Heart right ventricle (tissue), 16 donors: ENCODE measurements at regions not wholly inside any gene's neighbourhood (a gene's known extent, or its start where the extent isn't known, plus 50 kb on each side); places are given as distances from the start of the nearest gene placed in this dataset.

Experiments used
- ATAC-seq, 8 donors: fragments of 200-7000 bp; cut with Tn5 transposase; one replicate each; pipeline ENCODE4 v1.9.1; 2020; ENCODE audit warnings: mild to moderate bottlenecking in 8 of 8, moderate library complexity in 8 of 8, moderate number of reproducible peaks in 1 of 8
- DNase-seq, 2 donors: peaks; one replicate each; pipeline ENCODE4 v3.0.0-alpha.2; 2020
- H3K27ac ChIP-seq, 10 donors: fragments of 200-600 bp; sonication (generic) in 2 of 10; one replicate each; pipeline versions ENCODE4 v1.5.0 to v1.8.0; 2020 to 2022; ENCODE audit warnings: mild to moderate bottlenecking in 3 of 10
- H3K27me3 ChIP-seq, 7 donors: fragments of 200-600 bp; one replicate each; pipeline ENCODE4 v1.8.0; 2021 to 2022; ENCODE audit warnings: mild to moderate bottlenecking in 2 of 7
- H3K36me3 ChIP-seq, 9 donors: fragments of 200-600 bp; sonication (generic) in 1 of 9; one replicate each; pipeline versions ENCODE4 v1.5.0 to v1.8.0; 2020 to 2022; ENCODE audit warnings: mild to moderate bottlenecking in 2 of 9
- H3K4me1 ChIP-seq, 9 donors: fragments of 200-600 bp; sonication (generic) in 1 of 9; one replicate each; pipeline versions ENCODE4 v1.5.0 to v1.8.0; 2020 to 2022; ENCODE audit warnings: mild to moderate bottlenecking in 4 of 9
- H3K4me3 ChIP-seq, 10 donors: fragments of 200-600 bp; sonication (generic) in 2 of 10; one replicate each; pipeline versions ENCODE4 v1.5.0 to v1.8.0; 2020 to 2022; ENCODE audit warnings: mild to moderate bottlenecking in 7 of 10, moderate library complexity in 2 of 10
- H3K9me3 ChIP-seq, 11 donors: fragments of 200-600 bp in 10 of 11; sonication (generic) in 2 of 11; one replicate each; pipeline versions ENCODE4 v1.5.0 to v1.8.0; 2013 to 2022; ENCODE audit warnings: mild to moderate bottlenecking in 2 of 11, control low read depth in 1 of 11, moderate library complexity in 1 of 11
- CTCF ChIP-seq, 9 donors: fragments of 200-600 bp; sonication (generic) in 2 of 9; IDR thresholded peaks; one replicate each; pipeline versions ENCODE4 v1.5.0 to v1.8.0; 2021 to 2022; ENCODE audit warnings: antibody characterized with exemption in 9 of 9, mild to moderate bottlenecking in 5 of 9, moderate library complexity in 1 of 9
- WGBS, 2 donors: extraction: QIAGEN DNeasy Blood & Tissue Kit; methylation state at CpG; one replicate each; pipeline ENCODE4 v1.1.7; 2013; ENCODE audit warnings: inconsistent platforms in 1 of 2; 5-methylcytosine and 5-hydroxymethylcytosine counted together
- intact Hi-C, 10 donors: fragments of 100-400 bp; cut with DNase I; formaldehyde crosslinking; loops; one replicate each; pipeline versions ENCODE4 v1.11.1 to v1.14.2; 2022
- donor health status: Arrhythmogenic right ventricular cardiomyopathy.
- donor health status: ischemic (EF 13 %, LVEDD 7.1; RV severe dilation, severe dysfunction).
- donor health status: healthy with polysubstance abuse.
- donor health status: DM: no; HTN: yes; CAD: no.
- donor health status: DM: no; HTN: no; CAD: no.
- donor health status: ischemic (EF 25% LVEDD 6.9; RV normal size, moderate dysfunction).
- donor health status: ischemic (EF 25% LVEDD 5.7; RV mildly dilated, moderate dysfunction).
- donor health status: healthy.
- donor health status: DM: yes; HTN: yes; CAD: no.
- donor health status: Ischemic cardiomyopathy.
- donor health status: ischemic (EF 35%, LVEDD 5.7; RV mildly dilated, moderate dysfunction).
- donor health status: nonischemic (EF 11% LVEDD 7.7; RV severe dilation, severe dysfunction).
- donor health status: DM: yes; HTN: yes; CAD: no.
- donor health status: PGD.
- donor health status: ischemic (EF 29% LVEDD 5.4; RV normal size, mild dysfunction).
- donor health status: nonischemic (EF 23%, LVEDD 6.1; RV moderate dilation, normal function).

- no peak for TF ChIP-seq CTCF (IDR thresholded peaks at IDR 0.05)
- DNase-seq = no peak
- H3K9me3 ChIP-seq = peaks cover 0 to 20% (median 0%) of the 10 kb centered on the region in 11 donors
- WGBS, 2 donors = 81 to 90% methylated on average over 1 of the region's 1 CpG
- no peaks in the 10 kb centered on the region for H3K36me3 ChIP-seq
- H3K4me3 ChIP-seq = no peak overlapping the region
- intact Hi-C loops = no loop called here
- H3K27ac ChIP-seq = no peak overlapping the region
- H3K4me1 ChIP-seq = no peaks in the 10 kb centered on the region
- no peak for ATAC-seq
- no peaks in the 10 kb centered on the region for H3K27me3 ChIP-seq
These were observed 610.1 kb downstream of the PCDH19 start for GRCh38 chrX:99800016-99800415.

GRCh38 chrX:99798936-99799335 lies 611.1 kb downstream of the PCDH19 start:
- peaks cover 0 to 27% (median 0%) of the 10 kb centered on the region in 11 donors for H3K9me3 ChIP-seq
- 39 to 51% methylated on average over 3 of the region's 3 CpGs for WGBS, 2 donors
- no peaks in the 10 kb centered on the region for H3K4me1 ChIP-seq
- no peak for TF ChIP-seq CTCF (IDR thresholded peaks at IDR 0.05)
- H3K27ac ChIP-seq = no peak overlapping the region
- no peak overlapping the region for H3K4me3 ChIP-seq
- intact Hi-C loops = no loop called here
- no peak for ATAC-seq
- H3K36me3 ChIP-seq = no peaks in the 10 kb centered on the region
- no peak for DNase-seq
- H3K27me3 ChIP-seq = no peaks in the 10 kb centered on the region

DNA sequence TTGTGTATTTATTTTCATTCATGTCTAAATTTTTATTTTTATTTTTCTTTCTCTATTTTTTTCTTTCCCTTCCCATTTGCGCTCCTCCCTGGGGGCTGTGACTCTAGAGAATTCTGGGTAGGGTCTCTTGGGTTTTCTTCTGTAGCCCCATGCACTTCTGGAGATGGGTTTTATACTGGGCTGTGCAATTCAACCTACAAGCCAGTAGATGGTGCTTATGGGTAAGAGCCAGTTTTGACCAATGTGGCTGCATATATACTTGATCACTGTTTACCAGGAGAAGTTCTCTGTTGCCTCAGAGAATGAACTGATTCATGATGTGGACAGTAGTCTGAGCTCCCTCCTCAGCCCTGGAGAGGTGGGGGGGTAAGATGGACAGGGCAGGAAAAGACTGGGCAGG lies 614.6 kb downstream of the PCDH19 start:
- Histone ChIP-seq H3K27ac (no peak overlapping the region), H3K36me3 (no peaks in the 10 kb centered on the region), H3K4me3 (no peak overlapping the region), H3K9me3 (peaks cover 0 to 32% (median 0%) of the 10 kb centered on the region in 11 donors), H3K27me3 (no peaks in the 10 kb centered on the region), H3K4me1 (no peaks in the 10 kb centered on the region)
- TF ChIP-seq CTCF (IDR thresholded peaks at IDR 0.05) = no peak
- intact Hi-C loops = no loop called here
- DNase-seq (no peak), ATAC-seq (no peak)
- 89 to 92% methylated on average over 1 of the region's 1 CpG for WGBS, 2 donors

DNA sequence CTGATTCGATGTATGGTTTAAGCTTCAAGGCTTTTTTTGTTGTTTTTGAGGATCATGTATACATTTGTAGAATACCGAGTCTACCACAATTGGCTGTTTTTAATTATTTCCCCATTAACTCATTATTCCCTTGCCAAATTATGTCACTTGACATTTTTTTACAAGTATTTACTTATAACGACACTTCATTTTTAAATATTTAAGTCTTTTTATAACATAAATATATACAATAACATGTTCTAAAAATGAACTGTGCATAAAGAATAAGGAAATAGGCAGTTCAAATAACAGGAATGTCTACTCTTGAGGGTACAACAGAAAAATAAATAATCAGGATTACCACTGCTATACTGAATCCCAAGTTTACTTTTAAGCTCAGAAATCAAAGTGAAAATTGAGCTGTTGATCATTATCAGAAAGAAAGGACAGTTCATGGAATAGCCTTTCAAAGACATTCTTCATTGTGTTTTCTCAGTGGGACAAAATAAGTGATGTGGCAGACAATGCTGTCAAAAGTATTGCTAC lies 627.5 kb downstream of the PCDH19 start:
- WGBS, 2 donors = 75 to 77% methylated on average over 3 of the region's 3 CpGs
- Histone ChIP-seq H3K36me3 (no peaks in the 10 kb centered on the region), H3K4me1 (no peaks in the 10 kb centered on the region), H3K27ac (no peak overlapping the region), H3K4me3 (no peak overlapping the region), H3K27me3 (no peaks in the 10 kb centered on the region), H3K9me3 (peaks cover 0 to 14% (median 6%) of the 10 kb centered on the region in 11 donors)
- intact Hi-C loops = no loop called here
- ATAC-seq (no peak), DNase-seq (no peak)
- no peak for TF ChIP-seq CTCF (IDR thresholded peaks at IDR 0.05)
